ENCODE measurements at regions not wholly inside any gene's neighbourhood (a gene's known extent, or its start where the extent isn't known, plus 50 kb on each side); places are given as distances from the start of the nearest gene placed in this dataset.

DNA sequence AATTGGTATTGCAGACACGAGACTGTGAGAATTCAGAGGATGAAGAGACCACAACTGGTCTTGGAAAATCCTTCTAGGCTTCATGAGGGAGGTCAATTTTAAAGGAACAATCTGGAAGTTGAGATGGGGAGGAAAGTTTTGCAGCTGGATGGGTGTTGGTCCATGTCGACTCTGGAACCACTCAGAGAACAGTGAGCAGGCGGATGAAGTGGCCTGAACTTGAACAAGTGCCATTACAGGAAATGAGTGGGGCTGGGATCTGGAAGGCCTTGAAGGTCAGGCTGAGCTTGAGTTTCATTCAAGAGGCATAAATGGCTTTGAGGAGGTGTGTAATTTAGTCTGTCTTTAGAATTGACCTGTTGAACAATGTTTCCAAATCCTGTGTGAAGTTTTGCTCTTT is 140.9 kb downstream of the GALC start:
- TF ChIP-seq EZH2phosphoT487 (IDR thresholded peaks at IDR 0.05; ENCODE audit: low read depth, severe bottlenecking, unreplicated experiment) (no peak), EZH2 (IDR thresholded peaks at IDR 0.05; ENCODE audit: borderline replicate concordance) (no peak)
- TF ChIP-seq, protein P1, sequence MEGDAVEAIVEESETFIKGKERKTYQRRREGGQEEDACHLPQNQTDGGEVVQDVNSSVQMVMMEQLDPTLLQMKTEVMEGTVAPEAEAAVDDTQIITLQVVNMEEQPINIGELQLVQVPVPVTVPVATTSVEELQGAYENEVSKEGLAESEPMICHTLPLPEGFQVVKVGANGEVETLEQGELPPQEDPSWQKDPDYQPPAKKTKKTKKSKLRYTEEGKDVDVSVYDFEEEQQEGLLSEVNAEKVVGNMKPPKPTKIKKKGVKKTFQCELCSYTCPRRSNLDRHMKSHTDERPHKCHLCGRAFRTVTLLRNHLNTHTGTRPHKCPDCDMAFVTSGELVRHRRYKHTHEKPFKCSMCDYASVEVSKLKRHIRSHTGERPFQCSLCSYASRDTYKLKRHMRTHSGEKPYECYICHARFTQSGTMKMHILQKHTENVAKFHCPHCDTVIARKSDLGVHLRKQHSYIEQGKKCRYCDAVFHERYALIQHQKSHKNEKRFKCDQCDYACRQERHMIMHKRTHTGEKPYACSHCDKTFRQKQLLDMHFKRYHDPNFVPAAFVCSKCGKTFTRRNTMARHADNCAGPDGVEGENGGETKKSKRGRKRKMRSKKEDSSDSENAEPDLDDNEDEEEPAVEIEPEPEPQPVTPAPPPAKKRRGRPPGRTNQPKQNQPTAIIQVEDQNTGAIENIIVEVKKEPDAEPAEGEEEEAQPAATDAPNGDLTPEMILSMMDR (IDR thresholded peaks at IDR 0.05; ENCODE audit: poor library complexity): no peak

All from hepatocyte (in vitro differentiated cells).